WTC11 (cell line): ENCODE measurements at regions not wholly inside any gene's neighbourhood (a gene's known extent, or its start where the extent isn't known, plus 50 kb on each side); places are given as distances from the start of the nearest gene placed in this dataset.

ENCODE experiments used
- CBFB ChIP-seq: sonication (generic); formaldehyde crosslinking; IDR thresholded peaks from 2 replicates; pipeline ENCODE4 v1.8.1; 2022; ENCODE audit warnings: mild to moderate bottlenecking, low read depth, missing genetic modification reagents
- GTF2I ChIP-seq: fragments of 250-450 bp; sonication (Bioruptor Pico); conservative IDR thresholded peaks from 2 replicates; pipeline ENCODE4 v1.4.0; 2021; ENCODE audit warnings: mild to moderate bottlenecking
- MYBL2 ChIP-seq: sonication (generic); formaldehyde crosslinking; IDR thresholded peaks from 2 replicates; pipeline ENCODE4 v1.8.1; 2023; ENCODE audit warnings: mild to moderate bottlenecking, moderate library complexity, missing genetic modification reagents
- NFATC4 ChIP-seq: fragments of 250-450 bp; sonication (Bioruptor Pico); IDR thresholded peaks from 2 replicates; pipeline ENCODE4 v1.9.0; 2021; ENCODE audit warnings: mild to moderate bottlenecking
- ZNF232 ChIP-seq: sonication (generic); formaldehyde crosslinking; IDR thresholded peaks from 2 replicates; pipeline ENCODE4 v1.8.0; 2022; ENCODE audit warnings: mild to moderate bottlenecking, missing genetic modification reagents
- ZNF263 ChIP-seq: sonication (generic); formaldehyde crosslinking; IDR thresholded peaks from 2 replicates; pipeline ENCODE4 v1.8.1; 2022; ENCODE audit warnings: low read depth, mild to moderate bottlenecking, moderate library complexity, missing genetic modification reagents
- ZNF416 ChIP-seq: fragments of 250-450 bp; sonication (Bioruptor Pico); IDR thresholded peaks from 2 replicates; pipeline ENCODE4 v1.9.0; 2021; ENCODE audit warnings: mild to moderate bottlenecking, inconsistent platforms
- TF ChIP-seq, protein P1 (sequence below): fragments of 200-600 bp; IDR thresholded peaks from 2 replicates; pipeline ENCODE4 v1.8.0; 2022; ENCODE audit warnings: antibody characterized with exemption

DNA sequence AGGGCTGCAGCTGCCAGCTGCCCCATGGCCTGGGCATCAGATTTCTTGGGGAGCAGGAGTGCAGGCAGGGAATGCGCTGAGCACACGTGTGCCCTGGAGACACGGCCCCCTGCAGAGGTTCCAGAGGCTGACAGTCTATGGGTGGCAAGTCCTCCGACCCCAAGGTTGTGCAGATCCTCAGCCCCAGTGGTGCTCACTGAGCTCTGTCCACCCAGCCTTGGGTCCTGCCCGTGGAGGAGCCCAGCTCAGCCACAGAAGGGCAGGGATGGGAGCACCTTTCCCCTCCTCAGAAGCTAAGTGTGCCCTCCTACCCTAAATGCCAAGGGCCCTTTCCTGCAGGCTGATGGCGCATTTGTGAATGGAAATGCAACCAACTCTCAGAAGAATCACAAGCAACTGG, 341.0 kb downstream of the IRX2 start:
- no peak for TF ChIP-seq NFATC4
- TF ChIP-seq, protein P1, sequence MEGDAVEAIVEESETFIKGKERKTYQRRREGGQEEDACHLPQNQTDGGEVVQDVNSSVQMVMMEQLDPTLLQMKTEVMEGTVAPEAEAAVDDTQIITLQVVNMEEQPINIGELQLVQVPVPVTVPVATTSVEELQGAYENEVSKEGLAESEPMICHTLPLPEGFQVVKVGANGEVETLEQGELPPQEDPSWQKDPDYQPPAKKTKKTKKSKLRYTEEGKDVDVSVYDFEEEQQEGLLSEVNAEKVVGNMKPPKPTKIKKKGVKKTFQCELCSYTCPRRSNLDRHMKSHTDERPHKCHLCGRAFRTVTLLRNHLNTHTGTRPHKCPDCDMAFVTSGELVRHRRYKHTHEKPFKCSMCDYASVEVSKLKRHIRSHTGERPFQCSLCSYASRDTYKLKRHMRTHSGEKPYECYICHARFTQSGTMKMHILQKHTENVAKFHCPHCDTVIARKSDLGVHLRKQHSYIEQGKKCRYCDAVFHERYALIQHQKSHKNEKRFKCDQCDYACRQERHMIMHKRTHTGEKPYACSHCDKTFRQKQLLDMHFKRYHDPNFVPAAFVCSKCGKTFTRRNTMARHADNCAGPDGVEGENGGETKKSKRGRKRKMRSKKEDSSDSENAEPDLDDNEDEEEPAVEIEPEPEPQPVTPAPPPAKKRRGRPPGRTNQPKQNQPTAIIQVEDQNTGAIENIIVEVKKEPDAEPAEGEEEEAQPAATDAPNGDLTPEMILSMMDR = no peak
- no peak for TF ChIP-seq ZNF416 (CRISPR knock-in tag)
- no peak for TF ChIP-seq MYBL2 (CRISPR knock-in tag)
- TF ChIP-seq CBFB (CRISPR knock-in tag) = no peak
- no peak for TF ChIP-seq ZNF263 (CRISPR knock-in tag)
- TF ChIP-seq GTF2I (CRISPR knock-in tag) = no peak
- no peak for TF ChIP-seq ZNF232 (CRISPR knock-in tag)
